H1 (cell line): ENCODE measurements at regions not wholly inside any gene's neighbourhood (a gene's known extent, or its start where the extent isn't known, plus 50 kb on each side); places are given as distances from the start of the nearest gene placed in this dataset.

Experiments
- CTCF ChIA-PET: fragments of 300-600 bp; sonication (Branson Sonifier 250); formaldehyde crosslinking; loops from one replicate; lab custom pipeline; 2021; ENCODE audit not compliant: partially characterized antibody; lab: Charles Lee
- POLR2A ChIA-PET: fragments of 300-600 bp; sonication (Branson Sonifier 250); formaldehyde crosslinking; loops from one replicate; lab custom pipeline; 2021; ENCODE audit warnings: inconsistent platforms; ENCODE audit not compliant: partially characterized antibody; lab: Charles Lee
- DNase-seq, 2 experiments: peaks; one replicate each; pipeline versions ENCODE4 v3.0.0 to v3.0.0-alpha.2; 2010 to 2022; ENCODE audit warnings: low spot score in 2 of 2, low read depth in 1 of 2, mixed read lengths in 1 of 2
- FAIRE-seq: peaks from 2 replicates; lab custom pipeline; 2011; peaks lifted over from hg19 to GRCh38; lab: Jason Lieb, UNC
- H2AFZ ChIP-seq: 2 replicates; pipeline ENCODE4 v1.8.1; 2012; ENCODE audit warnings: low read length, inconsistent platforms
- H2AK5ac ChIP-seq: 2 replicates; pipeline ENCODE4 v1.6.1; 2013; ENCODE audit warnings: low read depth, low read length
- H2BK120ac ChIP-seq: replicated peaks from 2 replicates; pipeline ENCODE3; 2013; ENCODE audit warnings: low read depth, low read length, inconsistent platforms
- H2BK12ac ChIP-seq: 2 replicates; pipeline ENCODE4 v1.6.1; 2013; ENCODE audit warnings: low read depth, low read length
- H2BK15ac ChIP-seq: 2 replicates; pipeline ENCODE4 v1.6.1; 2013; ENCODE audit warnings: low read length
- H2BK20ac ChIP-seq: 2 replicates; pipeline ENCODE4 v1.6.1; 2013; ENCODE audit warnings: low read length
- H2BK5ac ChIP-seq: 2 replicates; pipeline ENCODE4 v1.6.1; 2013; ENCODE audit warnings: low read depth, low read length
- H3K14ac ChIP-seq: 2 replicates; pipeline ENCODE4 v1.6.1; 2013; ENCODE audit warnings: inconsistent platforms; ENCODE audit not compliant: insufficient read length
- H3K18ac ChIP-seq: 2 replicates; pipeline ENCODE4 v1.6.1; 2013; ENCODE audit warnings: low read length; ENCODE audit errors: extremely low read depth
- H3K23ac ChIP-seq: 2 replicates; pipeline ENCODE4 v1.6.1; 2013; ENCODE audit warnings: inconsistent platforms; ENCODE audit not compliant: insufficient read length
- H3K23me2 ChIP-seq: 2 replicates; pipeline ENCODE4 v1.6.1; 2013; ENCODE audit warnings: low read depth, low read length
- H3K27ac ChIP-seq: 2 replicates; pipeline ENCODE4 v1.6.1; 2011; ENCODE audit warnings: low read depth, low read length, inconsistent platforms
- H3K27me3 ChIP-seq, 4 experiments: replicated peaks in 1 of 4; 1 replicate in 1 of 4; 2 replicates in 3 of 4; pipeline versions ENCODE4 v1.6.1 to v1.8.1; 2011 to 2013; ENCODE audit warnings: low read length in 3 of 4, mild to moderate bottlenecking in 3 of 4, inconsistent platforms in 2 of 4, mixed read lengths in 2 of 4, moderate library complexity in 1 of 4; ENCODE audit not compliant: control insufficient read depth in 3 of 4, insufficient read depth in 3 of 4; ENCODE audit errors: extremely low read depth in 1 of 4
- H3K36me3 ChIP-seq, 4 experiments: 2 replicates each; pipeline versions ENCODE4 v1.6.1 to v1.8.1; 2011 to 2013; ENCODE audit warnings: mild to moderate bottlenecking in 4 of 4, low read length in 3 of 4, moderate library complexity in 2 of 4, control low read depth in 1 of 4, inconsistent platforms in 1 of 4; ENCODE audit not compliant: insufficient read depth in 4 of 4, control insufficient read depth in 2 of 4
- H3K4ac ChIP-seq: replicated peaks from 2 replicates; pipeline ENCODE3; 2013; ENCODE audit warnings: low read length, low read depth, mixed read lengths, inconsistent platforms; ENCODE audit not compliant: insufficient read length
- H3K4me1 ChIP-seq, 4 experiments: replicated peaks in 1 of 4; 1 replicate in 1 of 4; 2 replicates in 3 of 4; pipeline versions ENCODE4 v1.6.1 to v1.8.1; 2011 to 2013; ENCODE audit warnings: low read length in 3 of 4, inconsistent platforms in 2 of 4, mixed read lengths in 1 of 4; ENCODE audit not compliant: insufficient read depth in 4 of 4, control insufficient read depth in 3 of 4
- H3K4me2 ChIP-seq, 2 experiments: 2 replicates each; pipeline versions ENCODE4 v1.6.1 to v1.8.1; 2011 to 2013; ENCODE audit warnings: low read depth in 2 of 2, low read length in 2 of 2, control low read depth in 1 of 2, inconsistent platforms in 1 of 2, mild to moderate bottlenecking in 1 of 2; ENCODE audit not compliant: insufficient read depth in 1 of 2
- H3K4me3 ChIP-seq, 4 experiments: fragments of 200-600, 300-600 bp in 1 of 4; sonication (generic), shearing (Covaris generic), sonication (Bioruptor Twin) in 1 of 4; 2 replicates each; pipeline versions ENCODE4 v1.5.1 to v1.8.1; 2011 to 2016; ENCODE audit warnings: low read length in 4 of 4, low read depth in 3 of 4, control low read depth in 2 of 4, inconsistent platforms in 2 of 4, mild to moderate bottlenecking in 2 of 4, mixed read lengths in 1 of 4, moderate library complexity in 1 of 4; ENCODE audit not compliant: insufficient read depth in 2 of 4; ENCODE audit errors: extremely low read depth in 1 of 4
- H3K56ac ChIP-seq: replicated peaks from 2 replicates; pipeline ENCODE3; 2013; ENCODE audit warnings: low read depth, mild to moderate bottlenecking, mixed read lengths, low read length, inconsistent platforms; ENCODE audit not compliant: insufficient read length
- H3K79me1 ChIP-seq: 2 replicates; pipeline ENCODE4 v1.6.1; 2013; ENCODE audit warnings: low read depth, low read length, control low read depth
- H3K79me2 ChIP-seq, 2 experiments: 2 replicates each; pipeline versions ENCODE4 v1.6.1 to v1.8.1; 2012 to 2013; ENCODE audit warnings: low read length in 2 of 2, mild to moderate bottlenecking in 2 of 2, inconsistent platforms in 1 of 2; ENCODE audit not compliant: insufficient read depth in 2 of 2, control insufficient read depth in 1 of 2
- H3K9ac ChIP-seq, 4 experiments: replicated peaks in 1 of 4; 1 replicate in 1 of 4; 2 replicates in 3 of 4; pipeline versions ENCODE4 v1.6.1 to v1.8.1; 2011 to 2013; ENCODE audit warnings: low read depth in 3 of 4, low read length in 3 of 4, control low read depth in 2 of 4, mild to moderate bottlenecking in 2 of 4, moderate library complexity in 2 of 4, inconsistent platforms in 1 of 4; ENCODE audit errors: extremely low read depth in 1 of 4
- H3K9me3 ChIP-seq, 2 experiments: 2 replicates each; pipeline versions ENCODE4 v1.6.1 to v1.8.1; 2012 to 2013; ENCODE audit warnings: mild to moderate bottlenecking in 2 of 2, moderate library complexity in 2 of 2, control low read depth in 1 of 2, inconsistent platforms in 1 of 2, low read depth in 1 of 2, low read length in 1 of 2, mixed read lengths in 1 of 2; ENCODE audit not compliant: insufficient read depth in 2 of 2
- H4K20me1 ChIP-seq, 2 experiments: replicated peaks in 1 of 2; 2 replicates each; pipeline versions ENCODE3 to v1.8.1; 2011 to 2013; ENCODE audit warnings: inconsistent platforms in 2 of 2, low read length in 2 of 2, mild to moderate bottlenecking in 1 of 2; ENCODE audit not compliant: insufficient read depth in 2 of 2, control insufficient read depth in 1 of 2
- H4K5ac ChIP-seq: 2 replicates; pipeline ENCODE4 v1.6.1; 2013; ENCODE audit warnings: low read length, low read depth, mixed read lengths, inconsistent platforms; ENCODE audit not compliant: insufficient read length
- H4K8ac ChIP-seq: 2 replicates; pipeline ENCODE4 v1.8.0; 2013; ENCODE audit warnings: mild to moderate bottlenecking, moderate library complexity, low read length, inconsistent platforms; ENCODE audit not compliant: insufficient read depth; ENCODE audit errors: extremely low read depth
- H4K91ac ChIP-seq: replicated peaks from 2 replicates; pipeline ENCODE3; 2013; ENCODE audit warnings: low read length, mixed read lengths, inconsistent platforms; ENCODE audit not compliant: insufficient read length
- CHD1 ChIP-seq: IDR thresholded peaks from 2 replicates; pipeline ENCODE4 v1.6.1; 2012; ENCODE audit warnings: low read depth, low read length, improper control_type of control experiment
- EGR1 ChIP-seq: IDR thresholded peaks from 2 replicates; pipeline ENCODE4 v1.6.1; 2011; ENCODE audit warnings: low read depth, low read length, borderline replicate concordance
- GABPA ChIP-seq: IDR thresholded peaks from 2 replicates; pipeline ENCODE4 v1.6.1; 2011; ENCODE audit warnings: mild to moderate bottlenecking, low read length, moderate library complexity, borderline replicate concordance; ENCODE audit not compliant: insufficient read depth
- HDAC2 ChIP-seq, 2 experiments: fragments of 300-600 bp in 1 of 2; sonication (generic) in 1 of 2; IDR thresholded peaks; 2 replicates each; pipeline ENCODE4 v1.6.1; 2011 to 2012; ENCODE audit warnings: low read depth in 2 of 2, low read length in 2 of 2, mild to moderate bottlenecking in 2 of 2, moderate library complexity in 2 of 2, borderline replicate concordance in 1 of 2, inconsistent platforms in 1 of 2
- KDM5A ChIP-seq: fragments of 200-600 bp; IDR thresholded peaks from 2 replicates; pipeline ENCODE4 v1.7.1; 2012; ENCODE audit warnings: mild to moderate bottlenecking, low read length, inconsistent platforms, mixed read lengths
- NRF1 ChIP-seq: IDR thresholded peaks from 2 replicates; pipeline ENCODE4 v1.6.1; 2011; ENCODE audit warnings: mild to moderate bottlenecking, low read depth, low read length, improper control_type of control experiment
- SIRT6 ChIP-seq: IDR thresholded peaks from one replicate; pipeline ENCODE4 v1.7.1; 2012; ENCODE audit warnings: low read length, inconsistent platforms
- SP4 ChIP-seq: IDR thresholded peaks from 2 replicates; pipeline ENCODE4 v1.6.1; 2012; ENCODE audit warnings: low read length, inconsistent platforms
- TAF1 ChIP-seq: IDR thresholded peaks from 2 replicates; pipeline ENCODE4 v1.6.1; 2011; ENCODE audit warnings: mild to moderate bottlenecking, low read depth, low read length
- TAF7 ChIP-seq: optimal IDR thresholded peaks from 2 replicates; pipeline ENCODE3; 2011; ENCODE audit warnings: low read depth, mild to moderate bottlenecking, inconsistent platforms, low read length, moderate library complexity, borderline replicate concordance
- WGBS, 2 experiments: shearing (Covaris generic) in 1 of 2; methylation state at CpG; one replicate each; pipeline versions ENCODE4 v1.1.6 to v1.1.7; 2013 to 2015; ENCODE audit warnings: low lambda C conversion rate in 2 of 2, mixed read lengths in 2 of 2, inconsistent platforms in 1 of 2, low coverage in 1 of 2, missing lambda C conversion rate in 1 of 2; ENCODE audit not compliant: insufficient replicate concordance in 2 of 2, insufficient coverage in 1 of 2, insufficient read length in 1 of 2; ENCODE audit errors: extremely low coverage in 1 of 2, missing lambda C conversion rate in 1 of 2; 5-methylcytosine and 5-hydroxymethylcytosine counted together
- TF ChIP-seq, protein P1 (sequence below): IDR thresholded peaks from 2 replicates; pipeline ENCODE4 v1.6.1; 2012; ENCODE audit warnings: low read length, inconsistent platforms

DNA sequence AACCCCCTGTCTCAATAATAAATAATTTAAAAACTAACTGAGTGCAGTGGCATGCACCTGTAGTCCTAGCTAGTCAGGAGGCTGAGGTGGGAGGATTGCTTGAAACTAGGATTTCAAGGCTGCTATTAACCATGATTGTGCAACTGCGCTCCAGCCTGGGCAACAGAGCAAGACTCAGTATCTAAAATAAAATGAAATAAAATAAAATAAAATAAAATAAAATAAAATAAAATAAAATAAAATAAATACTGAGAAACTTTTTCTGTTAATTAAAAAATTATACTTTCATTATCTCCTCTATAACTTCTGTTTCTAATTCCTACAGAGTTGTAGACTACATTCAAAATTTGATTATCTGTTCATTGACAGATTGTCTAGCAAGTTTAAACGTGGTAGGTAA lies 999.4 kb downstream of the ANKRD7 start:
- no peak for FAIRE-seq
- TF ChIP-seq, protein P1, sequence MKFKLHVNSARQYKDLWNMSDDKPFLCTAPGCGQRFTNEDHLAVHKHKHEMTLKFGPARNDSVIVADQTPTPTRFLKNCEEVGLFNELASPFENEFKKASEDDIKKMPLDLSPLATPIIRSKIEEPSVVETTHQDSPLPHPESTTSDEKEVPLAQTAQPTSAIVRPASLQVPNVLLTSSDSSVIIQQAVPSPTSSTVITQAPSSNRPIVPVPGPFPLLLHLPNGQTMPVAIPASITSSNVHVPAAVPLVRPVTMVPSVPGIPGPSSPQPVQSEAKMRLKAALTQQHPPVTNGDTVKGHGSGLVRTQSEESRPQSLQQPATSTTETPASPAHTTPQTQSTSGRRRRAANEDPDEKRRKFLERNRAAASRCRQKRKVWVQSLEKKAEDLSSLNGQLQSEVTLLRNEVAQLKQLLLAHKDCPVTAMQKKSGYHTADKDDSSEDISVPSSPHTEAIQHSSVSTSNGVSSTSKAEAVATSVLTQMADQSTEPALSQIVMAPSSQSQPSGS: no peak
- TF ChIP-seq TAF1: no peak
- TF ChIP-seq EGR1: no peak
- TF ChIP-seq GABPA: no peak
- no peak for TF ChIP-seq HDAC2 (IDR thresholded peaks at IDR 0.05; ENCODE audit: borderline replicate concordance in 1 of 2, low read depth in 2 of 2, low read length in 2 of 2)
- no peak for TF ChIP-seq SIRT6
- no peak for TF ChIP-seq KDM5A
- no peak for TF ChIP-seq SP4
- no peak for TF ChIP-seq CHD1
- no peak for TF ChIP-seq TAF7
- no peak for TF ChIP-seq NRF1

More for the DNA sequence above, 999.4 kb downstream of the ANKRD7 start:
- H2BK12ac ChIP-seq: no peak overlapping the region
- no peak overlapping the region for H3K4me3 ChIP-seq
- H2BK120ac ChIP-seq: no peak overlapping the region
- H3K23me2 ChIP-seq: no peaks in the 10 kb centered on the region
- no peak overlapping the region for H4K8ac ChIP-seq
- H3K79me2 ChIP-seq: no peaks in the 10 kb centered on the region
- H3K14ac ChIP-seq: no peak overlapping the region
- H2BK5ac ChIP-seq: no peak overlapping the region
- CTCF ChIA-PET: interaction anchor here (1.0 to 1.1 kb wide), 2 partner anchors 26 to 964 kb away, joined by 3 read pairs; no protein-coding TSS in a partner anchor
- no peak overlapping the region for H4K91ac ChIP-seq
- POLR2A ChIA-PET: no interaction called here
- no peaks in the 10 kb centered on the region for H3K27me3 ChIP-seq
- no peak overlapping the region for H2AFZ ChIP-seq
- H3K4me1 ChIP-seq: no peaks in the 10 kb centered on the region
- H3K27ac ChIP-seq: no peak overlapping the region
- H3K4me2 ChIP-seq: no peak overlapping the region
- H2BK20ac ChIP-seq: no peak overlapping the region
- DNase-seq: no peak
- H3K4ac ChIP-seq: no peak overlapping the region
- 87% methylated on average over 2 of the region's 2 CpGs; no CpG with 5 or more reads in 1 of the 2 experiments for WGBS, 2 experiments
- no peaks in the 10 kb centered on the region for H4K20me1 ChIP-seq
- H3K18ac ChIP-seq: no peak overlapping the region
- H3K9me3 ChIP-seq: 0 out of 4 replicates have a peak, but pooled peaks cover 0 to 3% of the 10 kb centered on the region in 2 experiments
- H3K36me3 ChIP-seq: no peaks in the 10 kb centered on the region
- H3K9ac ChIP-seq: no peak overlapping the region
- H2BK15ac ChIP-seq: no peak overlapping the region
- no peak overlapping the region for H3K56ac ChIP-seq
- H2AK5ac ChIP-seq: no peak overlapping the region
- no peak overlapping the region for H4K5ac ChIP-seq
- H3K79me1 ChIP-seq: no peaks in the 10 kb centered on the region
- no peak overlapping the region for H3K23ac ChIP-seq
